NCI-H146 treated with DMSO at 0.1 percent for 48 hours (cell line): ENCODE measurements at regions not wholly inside any gene's neighbourhood (a gene's known extent, or its start where the extent isn't known, plus 50 kb on each side); places are given as distances from the start of the nearest gene placed in this dataset.
A peak's percentile ranks its signal among the peaks of the same experiment; 100 is the strongest.
"Not testable (repeated sequence)": the region's sequence is repeated elsewhere in the genome, so short reads cannot be mapped to it uniquely, and the experiment has no call there.

ENCODE experiments used
- DNase-seq: peaks from one replicate; lab custom pipeline; 2025; ENCODE audit not compliant: unreplicated experiment; lab: John Stamatoyannopoulos, UW

DNA sequence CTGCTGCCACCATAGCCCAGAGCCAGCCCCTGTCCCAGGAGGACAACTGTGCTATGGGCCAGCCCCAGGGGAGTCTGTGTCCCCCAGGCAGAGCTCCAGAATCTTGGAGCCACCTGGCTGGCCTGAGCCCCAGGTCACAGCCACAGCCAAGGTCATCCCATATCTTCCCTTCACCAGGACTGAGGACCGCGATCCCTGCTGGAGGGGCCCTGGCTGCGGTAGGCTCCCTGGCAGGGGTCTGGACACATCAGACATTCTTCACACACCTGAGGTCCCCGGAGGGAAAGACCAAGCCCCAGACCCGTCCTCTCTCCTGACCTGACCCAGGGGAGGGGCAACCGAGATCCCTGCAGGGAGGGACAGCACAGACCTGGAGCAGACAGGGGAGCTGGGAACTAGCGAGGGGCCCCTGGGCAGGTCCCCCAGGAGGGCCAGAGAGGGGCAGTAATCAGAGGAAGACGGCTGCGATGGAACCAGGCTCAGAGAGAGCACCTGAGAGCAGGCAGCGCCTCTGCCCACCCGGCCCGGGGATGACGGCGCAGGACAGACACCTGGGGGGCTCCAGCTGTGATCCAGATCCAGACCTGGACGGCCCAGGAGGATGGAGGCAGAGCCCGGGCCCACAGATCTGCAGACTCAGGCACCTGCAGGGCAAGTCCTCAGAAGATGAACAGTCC, 103.2 kb upstream of the EIF5 start:
- DNase-seq = no peak

DNA sequence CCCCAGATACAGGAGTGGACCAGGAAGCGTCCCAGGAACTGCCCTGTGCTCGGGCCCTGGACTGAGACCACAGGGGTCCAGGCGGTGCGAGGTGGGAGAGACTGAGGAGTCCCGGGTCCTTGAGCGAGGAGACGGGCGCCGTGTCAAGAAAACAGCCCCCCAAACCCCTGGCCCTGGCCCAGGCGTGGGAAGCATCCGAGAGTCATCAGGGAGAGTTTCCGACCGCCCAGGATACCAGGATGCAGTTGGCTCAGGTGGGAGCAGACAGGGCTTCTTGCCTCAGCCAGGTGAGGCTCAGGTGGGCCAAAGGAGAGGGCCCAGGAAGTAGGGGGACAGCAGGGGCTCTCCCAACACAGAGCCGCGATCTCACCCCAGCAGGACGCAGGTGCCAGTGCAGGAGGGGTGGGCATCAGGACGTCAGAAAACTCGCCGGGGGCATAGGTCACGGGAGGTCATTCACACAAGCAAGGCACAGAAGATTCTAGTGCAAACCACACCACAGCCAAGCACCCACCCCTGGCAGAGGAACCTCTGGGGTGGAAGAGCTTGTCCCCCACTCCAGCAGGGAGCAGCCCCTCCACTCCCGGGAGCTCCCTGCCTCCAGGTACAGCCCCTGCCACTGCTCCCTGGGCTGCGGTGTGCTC, 102.5 kb upstream of the EIF5 start:
- no peak for DNase-seq

DNA sequence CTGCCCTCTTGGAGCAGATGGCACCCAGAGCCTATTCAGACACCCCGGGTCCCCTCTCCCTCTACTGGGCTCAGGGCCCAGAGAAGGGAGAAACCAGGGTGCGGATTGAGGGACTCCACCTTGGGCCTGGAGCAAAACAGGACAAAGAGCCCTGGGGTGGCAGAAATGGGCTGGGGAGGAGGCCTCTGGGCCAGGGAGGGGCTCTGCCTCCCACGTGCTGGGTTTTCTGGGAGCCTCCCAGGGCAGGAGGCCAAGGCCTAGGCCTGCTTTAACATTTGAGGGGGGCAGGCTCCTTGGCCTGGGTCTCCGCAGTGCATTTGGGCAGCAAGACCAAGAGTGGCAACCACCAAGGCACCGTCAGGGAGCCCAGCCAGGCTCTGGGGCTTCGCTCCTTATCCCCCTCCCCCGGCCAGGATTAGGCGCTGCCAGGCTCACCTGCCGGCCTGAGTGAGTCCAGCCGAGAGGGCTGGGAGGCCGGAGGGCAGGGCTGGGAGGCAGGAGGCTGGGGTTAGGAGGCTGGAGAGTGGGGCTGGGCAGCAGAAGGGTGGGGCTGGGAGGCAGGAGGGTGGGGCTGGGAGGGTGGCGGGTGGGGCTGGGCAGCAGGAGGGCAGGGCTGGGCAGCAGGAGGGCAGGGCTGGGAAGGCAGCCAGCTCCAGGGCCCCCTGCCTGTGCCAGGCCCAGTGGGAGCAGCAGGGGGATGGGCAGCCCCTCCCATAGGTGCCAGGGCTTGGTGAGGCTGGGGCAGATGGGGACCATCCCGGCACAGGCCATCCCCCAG, 101.8 kb upstream of the EIF5 start:
- peak; percentile 31 for DNase-seq

DNA sequence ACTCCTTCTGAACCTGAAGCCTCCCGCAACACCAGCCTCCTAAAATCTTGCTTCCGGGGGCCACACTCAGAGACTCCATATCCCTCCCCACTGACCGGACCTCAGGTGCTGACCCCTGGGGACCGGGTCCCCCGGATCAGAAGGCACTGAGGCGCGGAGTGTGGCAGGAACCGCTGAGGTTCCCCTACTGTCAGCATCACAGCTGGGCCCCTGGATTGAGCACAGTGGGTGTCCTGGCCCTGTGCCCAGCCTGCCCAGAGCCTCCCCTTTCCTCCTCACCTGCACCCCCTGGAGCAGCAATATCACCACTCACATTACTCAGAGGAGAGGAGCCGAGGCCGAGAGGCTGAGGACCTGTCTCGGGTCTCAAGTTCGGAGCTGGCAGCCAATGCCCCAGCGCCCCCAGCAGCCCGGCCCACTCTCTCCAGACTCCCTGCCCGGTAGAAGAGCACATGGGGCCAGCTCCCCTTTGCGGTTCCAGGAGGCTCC, 101.2 kb upstream of the EIF5 start:
- peak; percentile 40 for DNase-seq

DNA sequence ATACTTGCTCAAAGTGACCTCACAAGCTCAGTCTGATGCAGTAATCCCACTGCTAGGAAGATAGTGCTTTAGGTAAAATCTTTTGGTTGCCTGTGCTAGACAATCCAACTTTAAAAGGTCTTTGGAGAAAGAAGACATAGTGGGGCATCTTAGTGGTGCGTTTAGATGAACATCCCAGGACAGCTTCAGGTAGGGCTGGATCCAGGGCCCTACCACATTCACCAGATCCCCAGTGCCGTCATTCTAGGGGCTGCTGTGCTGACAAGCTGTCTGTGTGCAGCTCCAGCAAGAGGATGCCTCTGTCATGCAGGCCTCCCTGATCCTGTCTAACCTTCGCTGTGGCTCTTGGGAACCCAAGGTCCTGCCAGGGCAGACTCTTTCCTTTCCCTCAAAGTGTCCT, 100.7 kb upstream of the EIF5 start:
- no peak for DNase-seq

DNA sequence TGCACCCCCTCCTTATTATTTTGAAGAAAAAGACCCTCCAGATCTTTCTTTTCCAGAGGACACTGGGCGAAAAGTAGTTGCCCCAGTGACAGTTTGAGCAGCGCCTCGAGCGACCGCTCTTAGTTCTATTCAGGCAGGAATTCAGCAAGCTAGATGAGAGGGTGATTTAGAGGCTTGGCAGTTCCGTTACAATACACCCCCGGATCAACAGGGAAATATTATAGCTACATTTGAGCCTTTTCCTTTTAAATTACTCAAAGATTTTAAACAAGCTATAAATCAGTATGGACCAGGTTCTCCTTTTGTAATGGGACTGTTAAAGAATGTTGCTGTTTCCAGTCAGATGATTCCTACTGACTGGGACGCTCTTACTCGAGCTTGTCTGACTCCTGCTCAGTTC, 99.2 kb upstream of the EIF5 start:
- not testable (repeated sequence) for DNase-seq

DNA sequence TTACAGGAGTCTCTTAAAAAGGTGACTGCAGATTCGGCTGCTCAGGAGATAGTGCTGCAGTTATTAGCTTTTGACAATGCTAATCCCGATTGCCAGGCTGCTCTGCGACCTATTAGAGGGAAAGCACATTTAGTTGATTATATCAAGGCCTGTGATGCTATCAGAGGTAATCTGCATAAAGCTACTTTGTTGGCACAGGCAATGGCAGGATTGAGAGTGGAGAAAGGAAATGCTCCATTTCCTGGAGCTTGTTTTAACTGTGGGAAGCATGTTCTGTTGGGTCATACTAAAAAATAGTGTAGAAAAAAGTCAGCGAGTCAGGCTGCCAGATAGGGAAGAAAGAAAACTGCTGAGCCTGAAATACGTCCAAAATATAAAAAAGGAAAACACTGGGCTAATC, 98.5 kb upstream of the EIF5 start:
- not testable (repeated sequence) for DNase-seq

DNA sequence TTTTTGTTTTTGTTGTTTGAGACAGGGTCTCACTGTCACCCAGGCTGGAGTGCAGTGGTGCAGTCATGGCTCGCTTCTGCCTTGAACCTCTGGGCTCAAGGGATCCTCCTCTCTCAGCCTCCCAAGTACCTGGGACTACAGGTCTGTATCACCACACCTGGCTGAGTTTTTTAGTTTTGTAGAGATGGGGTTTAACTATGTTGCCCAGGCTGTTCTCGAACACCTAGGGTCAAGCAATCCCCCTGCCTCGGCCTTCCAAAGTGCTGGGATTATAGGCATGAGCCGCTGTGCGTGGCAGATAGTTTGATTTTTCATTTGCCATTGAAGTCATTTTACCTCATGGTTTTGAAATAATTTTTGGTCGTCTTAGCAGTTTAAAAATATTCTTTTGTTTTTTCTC, 94.3 kb upstream of the EIF5 start:
- DNase-seq = no peak

DNA sequence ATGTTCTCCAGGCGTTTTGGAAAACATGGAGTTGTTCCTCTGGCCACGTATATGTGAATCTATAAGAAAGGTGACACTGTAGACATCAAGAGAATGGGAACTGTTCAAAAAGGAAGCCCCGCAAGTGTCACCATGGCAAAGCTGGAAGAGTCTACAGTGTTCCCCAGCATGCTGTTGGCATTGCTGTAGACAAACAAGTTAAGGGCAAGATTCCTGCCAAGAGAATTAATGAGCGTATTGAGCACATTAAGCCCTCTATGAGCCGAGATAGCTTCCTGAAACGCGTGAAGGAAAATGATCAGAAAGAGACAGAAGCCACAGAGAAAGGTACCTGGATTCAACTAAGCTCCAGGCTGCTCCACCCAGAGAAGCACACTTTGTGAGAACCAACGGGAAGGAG, 92.5 kb upstream of the EIF5 start:
- DNase-seq = no peak

DNA sequence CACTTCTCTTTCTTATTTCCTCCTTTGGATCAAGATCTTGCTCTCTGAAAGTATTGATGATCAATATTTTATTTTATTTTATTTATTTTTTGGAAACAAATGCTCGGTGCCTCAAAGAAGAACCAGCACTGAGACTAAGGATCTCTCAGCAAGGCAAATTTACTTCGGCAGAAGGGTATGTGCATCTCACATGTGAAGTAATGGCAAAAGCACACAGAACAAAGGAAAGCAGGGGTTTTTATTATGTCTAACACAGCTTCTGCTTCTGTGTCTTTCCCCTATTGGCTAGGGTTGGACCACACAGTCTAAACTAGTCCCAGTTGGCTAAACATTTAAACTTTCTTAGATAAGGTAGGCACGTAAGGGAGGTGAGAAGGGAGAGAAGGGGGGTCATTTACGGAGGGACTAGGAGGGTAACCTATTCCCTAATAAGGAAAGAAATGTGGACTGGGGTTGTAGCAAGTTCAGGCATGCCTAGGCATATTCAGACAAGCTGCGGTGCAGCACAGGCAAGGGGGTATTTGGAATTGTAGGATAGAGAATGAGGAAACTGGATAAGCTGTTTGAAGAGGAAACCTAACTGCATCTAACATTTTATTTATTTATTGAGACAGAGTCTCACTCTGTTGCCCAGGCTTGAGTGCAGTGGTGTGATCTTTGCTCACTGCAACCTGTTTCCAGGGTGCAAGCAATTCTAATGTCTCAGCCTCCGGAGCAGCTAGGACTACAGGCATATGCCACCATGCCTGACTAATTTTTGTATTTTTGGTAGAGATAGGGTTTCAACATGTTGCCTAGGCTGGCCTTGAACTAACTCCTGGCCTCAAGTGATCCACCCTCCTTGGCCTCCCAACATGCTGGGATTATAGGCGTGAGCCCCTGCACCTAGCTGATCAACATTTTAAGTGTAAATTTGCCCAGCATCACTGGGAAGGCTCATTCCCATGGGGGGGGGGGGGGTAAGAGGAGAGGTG, 90.0 kb upstream of the EIF5 start:
- no peak for DNase-seq

DNA sequence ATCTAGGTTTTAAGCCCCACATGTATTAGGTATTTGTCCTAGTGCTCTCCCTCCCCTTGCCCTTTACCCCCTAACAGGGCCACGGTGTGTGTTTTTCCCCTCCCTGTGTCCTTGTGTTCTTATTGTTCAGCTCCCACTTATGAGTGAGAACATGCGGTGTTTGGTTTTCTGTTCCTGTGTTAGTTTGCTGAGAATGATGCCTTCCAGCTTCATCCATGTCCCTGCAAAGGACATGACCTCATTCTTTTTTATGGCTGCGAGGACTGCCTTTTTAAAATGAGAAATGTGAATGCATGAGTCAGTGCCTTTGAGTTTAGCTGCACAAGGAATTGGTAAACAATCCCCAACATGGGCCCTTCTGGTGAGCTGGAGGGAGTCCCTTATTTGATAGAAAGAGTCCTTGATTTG, 88.4 kb upstream of the EIF5 start:
- DNase-seq = not testable (repeated sequence)

DNA sequence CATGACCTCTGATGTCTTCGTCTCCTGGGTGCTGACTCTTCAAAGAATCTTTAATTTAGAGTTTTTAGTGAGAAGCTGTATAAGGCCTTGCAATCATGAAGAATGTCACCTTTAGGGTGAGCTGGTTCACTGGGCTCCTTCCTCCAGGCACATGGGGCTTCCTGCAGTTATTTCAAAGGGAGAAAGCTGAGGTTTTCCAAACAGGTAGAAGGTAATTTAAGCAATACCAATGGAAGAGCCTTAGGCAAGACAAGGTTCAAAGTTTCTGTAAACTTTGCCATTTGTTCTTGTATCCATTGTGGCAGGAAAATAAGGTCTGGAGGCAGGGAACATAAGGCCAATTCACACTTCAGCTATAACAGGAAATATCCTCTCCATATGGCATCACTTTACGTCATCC, 88.0 kb upstream of the EIF5 start:
- no peak for DNase-seq

DNA sequence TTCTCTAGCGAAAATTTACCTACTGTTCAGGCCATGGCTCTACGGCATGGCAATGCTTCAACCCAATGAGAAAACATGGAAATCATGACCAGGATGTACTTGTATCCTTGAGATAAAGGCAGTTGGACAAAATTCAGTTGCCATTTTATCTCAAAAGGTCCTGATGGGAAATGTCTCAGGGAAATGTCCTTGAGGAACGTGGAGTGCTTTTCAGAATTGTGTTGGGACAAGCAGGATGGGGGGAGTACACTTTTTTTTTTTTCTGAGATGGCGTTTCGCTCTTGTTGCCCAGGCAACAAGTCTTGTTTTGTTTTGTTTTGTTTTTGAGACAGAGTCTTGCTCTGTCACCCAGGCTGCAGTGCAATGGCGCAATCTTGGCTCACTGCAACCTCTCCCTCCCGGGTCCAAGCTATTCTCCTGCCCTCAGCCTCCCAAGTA, 86.8 kb upstream of the EIF5 start:
- DNase-seq = no peak

DNA sequence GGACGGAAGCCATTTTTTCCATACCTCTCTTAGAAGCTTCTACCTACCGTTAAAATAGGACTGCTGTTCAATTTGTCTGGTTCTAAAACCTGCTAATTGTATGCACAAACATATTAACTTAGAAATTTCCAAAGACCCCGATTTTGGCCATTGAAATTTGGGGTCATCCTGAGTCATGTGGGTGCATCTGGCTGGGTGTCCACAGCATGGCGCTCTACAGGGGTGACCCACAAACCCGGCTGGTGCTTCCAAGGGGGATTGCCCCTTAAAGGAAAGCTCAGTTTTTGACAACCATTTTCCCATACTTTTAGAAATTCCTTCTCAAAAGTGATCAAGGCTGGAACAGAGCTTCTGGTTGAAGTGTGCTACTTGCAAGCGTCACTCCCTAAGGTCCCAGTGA, 83.9 kb upstream of the EIF5 start:
- DNase-seq = no peak

DNA sequence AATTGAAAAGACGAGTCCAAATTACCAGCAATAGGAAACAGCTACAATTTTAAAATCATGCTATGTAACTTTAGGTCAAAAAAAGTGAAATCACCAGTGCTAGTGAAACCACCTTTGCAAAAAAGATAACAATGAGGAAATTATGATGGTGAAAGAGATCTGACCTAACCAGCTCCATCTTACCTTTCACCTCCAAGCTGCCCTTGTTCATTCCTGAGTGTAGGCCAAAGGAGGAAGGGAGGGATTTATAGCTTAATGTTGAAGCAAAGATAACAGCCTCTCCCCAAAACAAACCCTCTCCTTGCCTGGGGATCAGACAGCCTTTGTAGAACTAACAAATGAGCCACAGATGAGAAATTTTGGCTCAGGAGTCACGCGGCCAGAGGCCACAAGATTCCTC, 83.2 kb upstream of the EIF5 start:
- DNase-seq = no peak

DNA sequence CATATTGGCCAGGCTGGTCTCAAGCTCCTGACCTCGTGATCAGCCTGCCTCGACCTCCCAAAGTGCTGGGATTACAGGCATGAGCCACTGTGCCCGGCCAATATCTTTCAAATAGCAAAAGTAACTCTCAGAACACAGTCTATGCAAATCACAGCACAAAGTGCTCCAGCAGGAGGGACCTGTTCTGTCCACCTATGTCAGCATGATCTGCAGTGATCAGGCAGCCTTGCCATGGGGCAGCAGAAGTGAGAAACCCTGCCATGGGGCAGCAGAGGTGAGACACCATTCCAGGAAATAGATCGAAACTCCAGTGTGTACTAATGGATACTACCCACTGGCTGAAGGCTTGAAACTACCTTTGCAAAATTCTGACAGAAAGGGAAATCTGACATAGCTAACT, 78.5 kb upstream of the EIF5 start:
- DNase-seq = no peak

DNA sequence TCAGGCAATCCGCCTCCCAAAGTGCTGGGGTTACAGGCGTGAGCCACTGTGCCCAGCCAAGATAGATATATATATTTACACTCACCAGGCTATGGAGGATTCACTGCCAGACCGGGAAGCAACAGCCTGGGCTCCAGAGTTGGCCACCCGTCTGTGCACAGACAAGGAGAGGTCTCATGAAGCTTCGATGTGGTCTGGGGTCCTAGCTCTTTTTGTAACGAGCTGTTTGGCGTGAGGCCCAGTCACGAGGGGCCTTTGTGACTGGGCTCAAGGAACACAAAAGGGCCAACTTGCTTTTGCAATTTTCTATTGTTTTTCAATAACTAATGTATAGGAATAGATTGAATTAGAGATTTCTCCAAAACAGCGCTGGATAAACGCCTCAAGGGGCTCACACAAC, 77.6 kb upstream of the EIF5 start:
- DNase-seq = no peak

DNA sequence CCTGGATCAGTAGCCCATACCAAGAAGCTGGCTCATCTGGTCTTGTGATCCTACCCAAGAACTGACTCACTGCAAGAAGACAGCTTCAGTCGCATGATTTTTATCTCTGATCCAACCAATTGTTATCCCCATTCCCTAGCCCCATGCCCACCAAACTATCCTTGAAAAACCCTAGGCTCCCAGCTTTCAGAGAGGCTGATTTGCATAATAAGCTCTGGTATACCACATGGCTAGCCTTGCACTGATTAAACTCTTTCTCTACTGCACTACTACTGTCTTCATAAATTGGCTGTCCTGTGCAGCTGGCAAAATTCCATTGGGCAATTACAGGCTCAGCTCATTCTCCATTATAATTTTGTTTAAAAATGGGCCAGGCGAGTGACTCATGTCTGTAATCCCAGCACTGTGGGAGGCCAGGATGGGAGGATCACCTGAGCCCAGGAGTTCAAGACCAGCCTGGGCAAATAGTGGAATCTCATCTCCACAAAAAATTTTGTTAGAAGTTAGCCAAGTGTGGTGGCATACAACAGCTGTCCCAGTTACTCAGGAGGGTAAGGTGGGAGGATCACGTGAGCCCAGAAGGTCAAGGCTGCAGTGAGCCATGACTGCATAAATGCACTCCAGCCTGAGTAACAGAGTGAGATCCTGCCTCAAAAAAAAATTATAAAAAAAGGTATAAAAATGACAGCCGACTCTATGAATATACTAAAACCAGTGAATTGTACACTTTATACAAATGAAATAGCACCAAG, 76.7 kb upstream of the EIF5 start:
- DNase-seq = no peak

DNA sequence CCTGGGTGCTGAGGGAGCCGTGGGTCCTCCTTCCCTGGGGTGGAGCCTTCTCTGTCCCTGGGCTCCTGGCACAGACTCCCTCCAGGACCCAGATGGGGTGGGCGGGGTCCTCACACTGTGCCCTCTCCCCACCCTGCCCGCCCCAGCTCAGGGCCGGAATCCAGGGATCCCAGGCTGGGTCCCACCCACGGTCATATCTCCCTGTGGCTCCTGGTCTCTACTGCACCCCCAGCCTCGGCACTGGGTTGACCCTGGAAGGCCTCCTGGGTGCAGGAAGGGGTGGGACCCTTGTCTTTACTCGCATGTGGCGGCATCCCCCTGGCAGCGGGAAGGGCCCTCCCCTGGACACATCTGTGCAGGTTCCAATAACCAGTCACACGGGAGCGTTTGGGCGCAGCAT, 75.8 kb upstream of the EIF5 start:
- DNase-seq = no peak

DNA sequence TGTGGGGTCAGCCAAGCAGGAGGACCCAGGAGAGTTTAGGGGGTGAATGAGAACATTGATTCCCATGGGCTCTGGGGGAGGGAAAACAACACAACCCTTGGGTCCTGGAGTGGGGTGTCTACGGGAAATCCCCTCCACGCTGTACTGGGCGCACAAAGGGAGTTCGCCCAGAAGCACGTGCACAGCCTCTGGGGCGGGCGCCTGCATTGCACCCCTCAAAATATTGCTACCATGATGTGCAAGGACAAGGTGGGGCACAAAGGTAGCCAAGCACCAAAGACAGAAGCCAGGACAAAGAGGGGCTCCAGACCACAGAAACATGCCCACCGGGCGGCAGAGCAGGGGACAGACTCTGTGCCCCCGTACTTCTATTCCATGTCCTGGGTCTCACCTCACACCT, 74.9 kb upstream of the EIF5 start:
- DNase-seq = no peak
